ENCODE measurements at regions not wholly inside any gene's neighbourhood (a gene's known extent, or its start where the extent isn't known, plus 50 kb on each side); places are given as distances from the start of the nearest gene placed in this dataset.

DNA sequence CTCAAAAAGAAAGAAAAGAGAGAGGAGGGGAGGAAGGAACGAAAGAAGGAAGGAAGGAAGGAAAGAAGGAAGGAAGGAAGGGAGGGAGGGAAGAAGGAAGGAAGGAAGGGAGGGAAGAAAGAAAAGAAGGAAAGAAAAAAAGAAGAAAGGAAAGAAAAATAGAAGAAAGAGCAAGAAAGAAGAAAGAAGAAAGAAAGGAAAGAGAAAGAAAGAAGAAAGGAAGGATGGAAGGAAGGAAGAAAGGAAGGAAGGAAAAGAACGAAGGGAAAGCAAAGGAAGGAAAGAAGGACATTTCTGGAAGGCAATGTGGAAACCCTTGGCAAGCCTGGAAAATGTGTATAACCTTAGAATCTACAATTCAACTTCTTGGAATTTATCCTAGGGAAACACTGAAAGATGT, 150.4 kb upstream of the LHX1 start:
- TF ChIP-seq, protein P1, sequence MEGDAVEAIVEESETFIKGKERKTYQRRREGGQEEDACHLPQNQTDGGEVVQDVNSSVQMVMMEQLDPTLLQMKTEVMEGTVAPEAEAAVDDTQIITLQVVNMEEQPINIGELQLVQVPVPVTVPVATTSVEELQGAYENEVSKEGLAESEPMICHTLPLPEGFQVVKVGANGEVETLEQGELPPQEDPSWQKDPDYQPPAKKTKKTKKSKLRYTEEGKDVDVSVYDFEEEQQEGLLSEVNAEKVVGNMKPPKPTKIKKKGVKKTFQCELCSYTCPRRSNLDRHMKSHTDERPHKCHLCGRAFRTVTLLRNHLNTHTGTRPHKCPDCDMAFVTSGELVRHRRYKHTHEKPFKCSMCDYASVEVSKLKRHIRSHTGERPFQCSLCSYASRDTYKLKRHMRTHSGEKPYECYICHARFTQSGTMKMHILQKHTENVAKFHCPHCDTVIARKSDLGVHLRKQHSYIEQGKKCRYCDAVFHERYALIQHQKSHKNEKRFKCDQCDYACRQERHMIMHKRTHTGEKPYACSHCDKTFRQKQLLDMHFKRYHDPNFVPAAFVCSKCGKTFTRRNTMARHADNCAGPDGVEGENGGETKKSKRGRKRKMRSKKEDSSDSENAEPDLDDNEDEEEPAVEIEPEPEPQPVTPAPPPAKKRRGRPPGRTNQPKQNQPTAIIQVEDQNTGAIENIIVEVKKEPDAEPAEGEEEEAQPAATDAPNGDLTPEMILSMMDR (conservative IDR thresholded peaks at IDR 0.05; ENCODE audit: low read depth in 2 of 2) = no peak
- TF ChIP-seq POLR2AphosphoS5 (IDR thresholded peaks at IDR 0.05; ENCODE audit: low read depth) (no peak), EZH2phosphoT487 (IDR thresholded peaks at IDR 0.05; ENCODE audit: unreplicated experiment) (no peak), STAT1 (IDR thresholded peaks at IDR 0.05; ENCODE audit: unreplicated experiment) (no peak), EZH2 (IDR thresholded peaks at IDR 0.05; ENCODE audit: low read depth, unreplicated experiment) (no peak), ZNF114 (CRISPR knock-in tag; IDR thresholded peaks at IDR 0.05) (no peak)
- TF ChIP-seq, protein P2, sequence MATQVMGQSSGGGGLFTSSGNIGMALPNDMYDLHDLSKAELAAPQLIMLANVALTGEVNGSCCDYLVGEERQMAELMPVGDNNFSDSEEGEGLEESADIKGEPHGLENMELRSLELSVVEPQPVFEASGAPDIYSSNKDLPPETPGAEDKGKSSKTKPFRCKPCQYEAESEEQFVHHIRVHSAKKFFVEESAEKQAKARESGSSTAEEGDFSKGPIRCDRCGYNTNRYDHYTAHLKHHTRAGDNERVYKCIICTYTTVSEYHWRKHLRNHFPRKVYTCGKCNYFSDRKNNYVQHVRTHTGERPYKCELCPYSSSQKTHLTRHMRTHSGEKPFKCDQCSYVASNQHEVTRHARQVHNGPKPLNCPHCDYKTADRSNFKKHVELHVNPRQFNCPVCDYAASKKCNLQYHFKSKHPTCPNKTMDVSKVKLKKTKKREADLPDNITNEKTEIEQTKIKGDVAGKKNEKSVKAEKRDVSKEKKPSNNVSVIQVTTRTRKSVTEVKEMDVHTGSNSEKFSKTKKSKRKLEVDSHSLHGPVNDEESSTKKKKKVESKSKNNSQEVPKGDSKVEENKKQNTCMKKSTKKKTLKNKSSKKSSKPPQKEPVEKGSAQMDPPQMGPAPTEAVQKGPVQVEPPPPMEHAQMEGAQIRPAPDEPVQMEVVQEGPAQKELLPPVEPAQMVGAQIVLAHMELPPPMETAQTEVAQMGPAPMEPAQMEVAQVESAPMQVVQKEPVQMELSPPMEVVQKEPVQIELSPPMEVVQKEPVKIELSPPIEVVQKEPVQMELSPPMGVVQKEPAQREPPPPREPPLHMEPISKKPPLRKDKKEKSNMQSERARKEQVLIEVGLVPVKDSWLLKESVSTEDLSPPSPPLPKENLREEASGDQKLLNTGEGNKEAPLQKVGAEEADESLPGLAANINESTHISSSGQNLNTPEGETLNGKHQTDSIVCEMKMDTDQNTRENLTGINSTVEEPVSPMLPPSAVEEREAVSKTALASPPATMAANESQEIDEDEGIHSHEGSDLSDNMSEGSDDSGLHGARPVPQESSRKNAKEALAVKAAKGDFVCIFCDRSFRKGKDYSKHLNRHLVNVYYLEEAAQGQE (IDR thresholded peaks at IDR 0.05; ENCODE audit: unreplicated experiment) = no peak
- TF ChIP-seq, protein P3, sequence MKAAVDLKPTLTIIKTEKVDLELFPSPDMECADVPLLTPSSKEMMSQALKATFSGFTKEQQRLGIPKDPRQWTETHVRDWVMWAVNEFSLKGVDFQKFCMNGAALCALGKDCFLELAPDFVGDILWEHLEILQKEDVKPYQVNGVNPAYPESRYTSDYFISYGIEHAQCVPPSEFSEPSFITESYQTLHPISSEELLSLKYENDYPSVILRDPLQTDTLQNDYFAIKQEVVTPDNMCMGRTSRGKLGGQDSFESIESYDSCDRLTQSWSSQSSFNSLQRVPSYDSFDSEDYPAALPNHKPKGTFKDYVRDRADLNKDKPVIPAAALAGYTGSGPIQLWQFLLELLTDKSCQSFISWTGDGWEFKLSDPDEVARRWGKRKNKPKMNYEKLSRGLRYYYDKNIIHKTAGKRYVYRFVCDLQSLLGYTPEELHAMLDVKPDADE (IDR thresholded peaks at IDR 0.05) = no peak

Data from GM23338 (cell line).